ENCODE measurements at regions not wholly inside any gene's neighbourhood (a gene's known extent, or its start where the extent isn't known, plus 50 kb on each side); places are given as distances from the start of the nearest gene placed in this dataset.

DNA sequence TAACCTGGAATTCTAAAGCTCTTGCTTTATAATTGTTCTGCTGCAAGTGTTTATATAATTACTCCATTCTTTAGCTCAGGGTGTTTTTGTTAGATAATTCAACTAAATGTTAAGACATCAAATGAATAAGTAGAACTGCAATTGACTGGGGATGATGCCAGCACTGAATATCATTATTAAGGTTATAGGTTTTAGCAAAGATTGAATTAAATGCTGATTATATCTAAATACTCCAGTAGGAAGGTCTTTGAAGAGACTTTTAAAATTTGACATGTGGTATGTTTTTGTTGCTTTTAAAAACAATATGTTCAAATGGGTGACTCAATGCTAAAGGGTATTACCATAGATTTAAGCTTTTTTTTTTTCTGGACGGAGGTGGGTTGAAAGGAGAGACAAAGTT, 170.1 kb upstream of the THUMPD2 start:
- TF ChIP-seq, protein P1, sequence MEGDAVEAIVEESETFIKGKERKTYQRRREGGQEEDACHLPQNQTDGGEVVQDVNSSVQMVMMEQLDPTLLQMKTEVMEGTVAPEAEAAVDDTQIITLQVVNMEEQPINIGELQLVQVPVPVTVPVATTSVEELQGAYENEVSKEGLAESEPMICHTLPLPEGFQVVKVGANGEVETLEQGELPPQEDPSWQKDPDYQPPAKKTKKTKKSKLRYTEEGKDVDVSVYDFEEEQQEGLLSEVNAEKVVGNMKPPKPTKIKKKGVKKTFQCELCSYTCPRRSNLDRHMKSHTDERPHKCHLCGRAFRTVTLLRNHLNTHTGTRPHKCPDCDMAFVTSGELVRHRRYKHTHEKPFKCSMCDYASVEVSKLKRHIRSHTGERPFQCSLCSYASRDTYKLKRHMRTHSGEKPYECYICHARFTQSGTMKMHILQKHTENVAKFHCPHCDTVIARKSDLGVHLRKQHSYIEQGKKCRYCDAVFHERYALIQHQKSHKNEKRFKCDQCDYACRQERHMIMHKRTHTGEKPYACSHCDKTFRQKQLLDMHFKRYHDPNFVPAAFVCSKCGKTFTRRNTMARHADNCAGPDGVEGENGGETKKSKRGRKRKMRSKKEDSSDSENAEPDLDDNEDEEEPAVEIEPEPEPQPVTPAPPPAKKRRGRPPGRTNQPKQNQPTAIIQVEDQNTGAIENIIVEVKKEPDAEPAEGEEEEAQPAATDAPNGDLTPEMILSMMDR (IDR thresholded peaks at IDR 0.05) = no peak
- TF ChIP-seq POLR2A (IDR thresholded peaks at IDR 0.05) (no peak), POLR2AphosphoS5 (IDR thresholded peaks at IDR 0.05) (no peak), EP300 (IDR thresholded peaks at IDR 0.05) (no peak)

Data from suprapubic skin (tissue), 4 donors.